ENCODE measurements at regions not wholly inside any gene's neighbourhood (a gene's known extent, or its start where the extent isn't known, plus 50 kb on each side); places are given as distances from the start of the nearest gene placed in this dataset.

GRCh38 chr15:58277333-58277732, 139.2 kb downstream of the AQP9 start:
- TF ChIP-seq CTCF (IDR thresholded peaks at IDR 0.05) (no peak), POLR2A (IDR thresholded peaks at IDR 0.05; ENCODE audit: low read depth) (no peak), POLR2AphosphoS5 (IDR thresholded peaks at IDR 0.05) (no peak)
